Mucosa of rectum (tissue), 2 donors: ENCODE measurements at regions not wholly inside any gene's neighbourhood (a gene's known extent, or its start where the extent isn't known, plus 50 kb on each side); places are given as distances from the start of the nearest gene placed in this dataset.

Experiments used
- H3K27ac ChIP-seq, 2 donors: one replicate each; pipeline ENCODE4 v1.7.0; 2013; ENCODE audit warnings: inconsistent platforms in 2 of 2, low read depth in 2 of 2, low read length in 2 of 2
- H3K27me3 ChIP-seq, 2 donors: one replicate each; pipeline ENCODE4 v1.7.0; 2013; ENCODE audit warnings: low read length in 2 of 2; ENCODE audit not compliant: control insufficient read depth in 2 of 2, insufficient read depth in 2 of 2
- H3K36me3 ChIP-seq, 2 donors: one replicate each; pipeline ENCODE4 v1.7.0; 2013; ENCODE audit warnings: low read length in 2 of 2; ENCODE audit not compliant: control insufficient read depth in 2 of 2, insufficient read depth in 2 of 2
- H3K4me1 ChIP-seq, 2 donors: one replicate each; pipeline ENCODE4 v1.7.0; 2013; ENCODE audit warnings: low read length in 2 of 2, mild to moderate bottlenecking in 1 of 2; ENCODE audit not compliant: control insufficient read depth in 2 of 2, insufficient read depth in 2 of 2
- H3K4me3 ChIP-seq, 2 donors: one replicate each; pipeline ENCODE4 v1.7.0; 2013; ENCODE audit warnings: low read length in 2 of 2
- H3K9ac ChIP-seq, 2 donors: one replicate each; pipeline ENCODE4 v1.7.0; 2013; ENCODE audit warnings: low read length in 2 of 2, low read depth in 1 of 2, mild to moderate bottlenecking in 1 of 2
- H3K9me3 ChIP-seq, 2 donors: one replicate each; pipeline ENCODE4 v1.7.0; 2013; ENCODE audit warnings: low read length in 2 of 2; ENCODE audit not compliant: control insufficient read depth in 2 of 2
- donor health status: healthy.
- donor health status: Normal muscosa, but diverticular disease.

DNA sequence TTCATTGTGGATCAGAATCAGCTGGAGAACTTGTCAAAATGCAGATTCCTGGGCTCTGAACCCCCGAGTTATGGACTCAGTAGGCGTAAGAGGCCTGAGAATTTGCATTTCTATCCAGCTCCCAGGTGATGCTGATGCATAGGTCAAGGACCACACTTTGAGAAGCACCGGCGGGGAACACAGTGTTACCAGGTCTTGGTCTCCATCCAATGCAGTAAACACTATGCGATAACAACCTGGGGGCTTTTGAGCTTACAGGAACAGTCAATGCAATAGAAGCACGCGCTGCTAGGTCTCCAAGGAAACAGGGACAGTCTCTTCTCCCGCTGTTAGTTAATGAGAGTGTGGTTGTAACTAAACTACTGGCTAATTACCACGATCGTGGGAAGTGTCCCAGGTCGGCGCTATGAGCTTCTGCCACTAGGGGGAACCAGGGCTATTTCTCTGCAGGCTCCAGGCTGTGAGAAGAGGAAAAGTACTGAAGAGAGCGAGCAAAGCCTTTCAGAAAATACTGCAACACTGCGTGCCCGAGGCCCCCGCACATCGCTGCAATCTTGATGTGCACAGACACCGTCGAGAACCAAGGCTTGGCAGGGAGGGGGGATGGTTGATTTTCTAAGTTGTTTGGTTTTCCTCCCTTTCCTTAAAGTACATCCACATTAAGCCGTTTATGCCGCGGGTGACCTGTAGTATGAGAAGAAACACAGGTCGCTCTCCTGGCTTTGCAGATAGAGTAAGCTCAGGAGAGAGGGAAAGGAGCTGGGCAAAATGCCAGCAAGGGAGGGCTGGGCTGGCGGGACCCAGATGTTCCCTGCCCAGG, 52.0 kb upstream of the KCNA1 start:
- Histone ChIP-seq H3K27me3 (peaks cover 17 to 30% of the 10 kb centered on the region in 2 donors), H3K9ac (no peak overlapping the region), H3K9me3 (no peaks in the 10 kb centered on the region), H3K4me3 (peak overlapping the region in 1 of 2 donors; percentile 62), H3K36me3 (no peaks in the 10 kb centered on the region), H3K27ac (no peak overlapping the region), H3K4me1 (peaks cover 0 to 8% of the 10 kb centered on the region in 2 donors)

DNA sequence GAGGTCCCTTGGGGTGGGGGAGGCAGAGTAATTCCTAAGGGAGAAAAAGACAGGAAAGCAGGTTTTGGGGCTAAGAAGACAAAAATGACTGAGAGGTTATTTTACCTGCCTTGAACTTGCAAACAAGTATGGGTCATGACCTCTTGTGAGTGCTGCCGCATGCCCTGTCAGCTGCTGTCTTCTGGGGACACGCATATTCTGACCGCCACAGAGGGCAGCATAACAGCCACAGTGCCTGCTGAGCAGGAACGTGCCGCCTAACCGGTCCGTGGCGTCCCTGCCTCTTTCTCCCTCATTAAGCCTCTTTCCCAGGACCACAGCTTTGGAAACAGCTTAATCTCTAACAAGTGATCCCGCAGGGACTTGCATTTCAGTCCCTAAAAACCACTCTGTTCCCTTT, 51.3 kb upstream of the KCNA1 start:
- Histone ChIP-seq H3K4me3 (peak overlapping the region in 1 of 2 donors; percentile 62), H3K27ac (no peak overlapping the region), H3K4me1 (peaks cover 0 to 8% of the 10 kb centered on the region in 2 donors), H3K9ac (no peak overlapping the region), H3K9me3 (no peaks in the 10 kb centered on the region), H3K27me3 (peaks cover 17 to 30% of the 10 kb centered on the region in 2 donors), H3K36me3 (no peaks in the 10 kb centered on the region)

DNA sequence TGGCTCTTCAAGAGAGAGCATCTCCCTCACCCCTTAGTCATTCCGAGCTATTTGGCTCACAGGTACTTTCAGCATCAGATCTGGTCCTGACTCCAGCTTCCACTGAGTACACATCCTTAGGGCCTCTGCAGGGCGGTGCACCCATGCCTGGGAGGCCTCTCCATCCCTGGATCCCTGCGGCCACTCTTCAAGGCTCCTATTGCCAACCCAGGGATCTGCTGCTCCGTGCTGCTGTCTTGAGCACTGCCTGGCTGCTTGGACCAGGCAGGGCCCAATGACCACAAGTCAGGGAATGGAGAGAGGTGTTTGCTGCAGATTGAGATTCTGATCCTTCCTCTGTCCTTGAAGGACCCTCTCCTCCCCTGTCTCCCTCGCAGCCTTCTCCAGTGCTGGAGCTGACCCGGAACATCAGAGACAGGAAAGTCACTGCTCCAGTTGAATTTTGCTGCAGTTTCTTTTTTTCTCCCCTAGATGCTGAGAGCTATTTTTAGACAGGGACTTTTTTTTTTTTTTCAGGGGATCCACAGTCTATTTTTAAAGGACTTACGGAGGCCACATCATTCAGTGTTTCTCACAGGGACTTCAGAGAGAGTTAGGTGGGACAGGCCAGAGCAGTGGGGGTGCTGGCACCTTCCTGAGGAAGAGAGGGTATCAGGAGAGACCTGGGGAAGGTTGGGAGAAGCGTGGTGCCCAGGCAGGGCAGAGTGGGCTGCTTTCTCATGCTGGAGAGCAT, 50.1 kb upstream of the KCNA1 start:
- Histone ChIP-seq H3K9me3 (no peaks in the 10 kb centered on the region), H3K4me3 (no peak overlapping the region), H3K27ac (no peak overlapping the region), H3K4me1 (peaks cover 0 to 8% of the 10 kb centered on the region in 2 donors), H3K36me3 (no peaks in the 10 kb centered on the region), H3K9ac (no peak overlapping the region), H3K27me3 (peaks cover 17 to 33% of the 10 kb centered on the region in 2 donors)
